ENCODE measurements at regions not wholly inside any gene's neighbourhood (a gene's known extent, or its start where the extent isn't known, plus 50 kb on each side); places are given as distances from the start of the nearest gene placed in this dataset.

GRCh38 chr15:47338771-47339170 is 378.5 kb upstream of the SEMA6D start:
- TF ChIP-seq POLR2AphosphoS5 (IDR thresholded peaks at IDR 0.05; ENCODE audit: low read depth, low read length) (no peak), SIN3A (IDR thresholded peaks at IDR 0.05; ENCODE audit: borderline replicate concordance, insufficient read depth, low read length) (no peak), FOXP2 (optimal IDR thresholded peaks at IDR 0.05; ENCODE audit: borderline replicate concordance, extremely low read depth, extremely low read length, insufficient read depth) (no peak), REST (IDR thresholded peaks at IDR 0.05; ENCODE audit: insufficient read depth in 1 of 2, low read depth in 2 of 2, low read length in 2 of 2) (no peak), TAF1 (IDR thresholded peaks at IDR 0.05; ENCODE audit: borderline replicate concordance, insufficient read depth, low read length) (no peak)

- TF ChIP-seq REST (IDR thresholded peaks at IDR 0.05; ENCODE audit: insufficient read depth in 1 of 2, low read depth in 2 of 2, low read length in 2 of 2) (no peak), TAF1 (IDR thresholded peaks at IDR 0.05; ENCODE audit: borderline replicate concordance, insufficient read depth, low read length) (no peak), FOXP2 (optimal IDR thresholded peaks at IDR 0.05; ENCODE audit: borderline replicate concordance, extremely low read depth, extremely low read length, insufficient read depth) (no peak), POLR2AphosphoS5 (IDR thresholded peaks at IDR 0.05; ENCODE audit: low read depth, low read length) (no peak), SIN3A (IDR thresholded peaks at IDR 0.05; ENCODE audit: borderline replicate concordance, insufficient read depth, low read length) (no peak)
These were observed 377.3 kb upstream of the SEMA6D start for GRCh38 chr15:47339800-47340570.

- TF ChIP-seq FOXP2 (optimal IDR thresholded peaks at IDR 0.05; ENCODE audit: borderline replicate concordance, extremely low read depth, extremely low read length, insufficient read depth) = no peak
- TF ChIP-seq POLR2AphosphoS5 (IDR thresholded peaks at IDR 0.05; ENCODE audit: low read depth, low read length) = no peak
- TF ChIP-seq REST (IDR thresholded peaks at IDR 0.05; ENCODE audit: insufficient read depth in 1 of 2, low read depth in 2 of 2, low read length in 2 of 2) = no peak
- no peak for TF ChIP-seq TAF1 (IDR thresholded peaks at IDR 0.05; ENCODE audit: borderline replicate concordance, insufficient read depth, low read length)
- no peak for TF ChIP-seq SIN3A (IDR thresholded peaks at IDR 0.05; ENCODE audit: borderline replicate concordance, insufficient read depth, low read length)
These were observed 376.8 kb upstream of the SEMA6D start for GRCh38 chr15:47340571-47340920.

- TF ChIP-seq REST (IDR thresholded peaks at IDR 0.05; ENCODE audit: insufficient read depth in 1 of 2, low read depth in 2 of 2, low read length in 2 of 2) (no peak), POLR2AphosphoS5 (IDR thresholded peaks at IDR 0.05; ENCODE audit: low read depth, low read length) (no peak), SIN3A (IDR thresholded peaks at IDR 0.05; ENCODE audit: borderline replicate concordance, insufficient read depth, low read length) (no peak), FOXP2 (optimal IDR thresholded peaks at IDR 0.05; ENCODE audit: borderline replicate concordance, extremely low read depth, extremely low read length, insufficient read depth) (no peak), TAF1 (IDR thresholded peaks at IDR 0.05; ENCODE audit: borderline replicate concordance, insufficient read depth, low read length) (no peak)
These were observed 368.1 kb upstream of the SEMA6D start for GRCh38 chr15:47349179-47349578.
